Coronary artery (tissue), 2 donors: ENCODE measurements at regions not wholly inside any gene's neighbourhood (a gene's known extent, or its start where the extent isn't known, plus 50 kb on each side); places are given as distances from the start of the nearest gene placed in this dataset.

ENCODE experiments used
- DNase-seq: peaks from one replicate; pipeline ENCODE4 v3.0.0-alpha.2; 2017; ENCODE audit warnings: low spot score
- H3K27ac ChIP-seq, 2 donors: fragments of 200-600 bp; sonication (generic); one replicate each; pipeline ENCODE4 v1.5.1; 2016 to 2019
- H3K4me3 ChIP-seq: fragments of 200-600 bp; sonication (generic); 2 replicates; pipeline ENCODE4 v1.5.1; 2016; ENCODE audit warnings: mild to moderate bottlenecking, moderate library complexity
- CTCF ChIP-seq: fragments of 200-600 bp; sonication (generic); IDR thresholded peaks from one replicate; pipeline ENCODE4 v1.5.1; 2019; ENCODE audit warnings: antibody characterized with exemption

GRCh38 chr9:88784960-88785359 is 206.3 kb upstream of the S1PR3 start:
- TF ChIP-seq CTCF: no peak
- H3K4me3 ChIP-seq: no peak overlapping the region
- DNase-seq: no peak
- H3K27ac ChIP-seq: no peak overlapping the region

DNA sequence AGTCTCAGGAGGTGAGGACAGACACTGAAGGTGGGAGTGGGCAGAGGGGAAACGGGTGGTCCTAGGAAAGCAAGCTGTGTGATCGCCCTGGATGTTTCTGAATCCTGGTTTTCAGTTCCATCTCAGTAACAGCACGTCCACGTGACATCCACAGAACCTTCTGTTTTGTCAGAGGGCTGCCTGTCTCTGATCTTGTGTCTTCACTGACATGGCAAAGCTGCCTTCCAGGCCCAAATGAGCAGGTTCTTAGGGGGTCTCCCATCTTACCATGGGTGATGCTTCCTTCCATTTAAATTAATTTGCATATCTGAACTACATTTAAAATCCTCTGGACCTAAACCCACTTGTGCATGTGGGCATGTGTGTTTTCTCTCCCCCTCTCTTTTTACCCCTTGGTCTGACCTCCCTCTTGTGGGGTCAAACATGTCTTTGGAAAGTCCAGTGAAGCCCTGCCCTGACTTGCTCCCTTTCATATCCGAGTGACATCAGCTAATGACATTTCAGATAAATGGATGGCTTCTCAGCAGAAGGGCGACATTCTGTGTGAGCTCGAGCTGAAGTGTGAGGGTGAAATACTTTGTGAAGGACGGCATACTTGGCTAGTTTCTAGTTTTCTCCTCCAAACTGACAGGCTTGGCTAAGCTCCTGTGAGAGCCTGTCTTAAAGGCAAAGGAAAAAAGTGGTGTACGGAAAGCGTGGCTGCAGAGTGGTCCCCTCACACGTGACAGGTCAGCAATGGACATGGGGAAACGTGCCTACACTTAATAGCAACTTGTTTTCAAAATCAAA is 204.8 kb upstream of the S1PR3 start:
- DNase-seq: no peak
- no peak for TF ChIP-seq CTCF
- Histone ChIP-seq H3K4me3 (peak overlapping the region; percentile 3), H3K27ac (peak overlapping the region in 1 of 2 donors; percentile 47)

DNA sequence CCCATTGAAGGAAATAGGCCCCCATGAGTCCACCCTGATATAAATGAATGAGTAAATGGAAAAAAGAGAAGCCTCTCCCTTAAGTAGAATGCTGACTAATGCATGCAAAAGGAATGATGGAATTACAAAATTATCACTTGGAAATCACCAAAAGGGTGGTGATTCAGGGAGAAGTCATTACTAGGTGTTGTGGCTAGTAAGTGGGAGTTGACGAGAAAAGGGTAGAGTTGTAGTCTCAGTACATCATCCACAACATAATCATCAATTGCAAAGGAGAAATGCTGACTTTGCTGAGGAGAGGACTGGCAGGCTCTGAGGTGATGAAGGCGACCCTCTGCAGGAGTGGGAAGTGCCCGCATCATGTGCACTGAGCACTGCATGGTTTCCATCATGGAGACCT is 201.5 kb upstream of the S1PR3 start:
- TF ChIP-seq CTCF: no peak
- DNase-seq: no peak
- Histone ChIP-seq H3K27ac (no peak overlapping the region), H3K4me3 (no peak overlapping the region)

- no peak for TF ChIP-seq CTCF
- peak overlapping the region; percentile 22 to 81 for H3K27ac ChIP-seq
- H3K4me3 ChIP-seq: no peak overlapping the region
- DNase-seq: no peak
These were observed 200.0 kb upstream of the S1PR3 start for GRCh38 chr9:88791105-88791805.

- H3K27ac ChIP-seq: no peak overlapping the region
- no peak for DNase-seq
- H3K4me3 ChIP-seq: no peak overlapping the region
- TF ChIP-seq CTCF: no peak
These were observed 198.8 kb upstream of the S1PR3 start for GRCh38 chr9:88792502-88792901.

DNA sequence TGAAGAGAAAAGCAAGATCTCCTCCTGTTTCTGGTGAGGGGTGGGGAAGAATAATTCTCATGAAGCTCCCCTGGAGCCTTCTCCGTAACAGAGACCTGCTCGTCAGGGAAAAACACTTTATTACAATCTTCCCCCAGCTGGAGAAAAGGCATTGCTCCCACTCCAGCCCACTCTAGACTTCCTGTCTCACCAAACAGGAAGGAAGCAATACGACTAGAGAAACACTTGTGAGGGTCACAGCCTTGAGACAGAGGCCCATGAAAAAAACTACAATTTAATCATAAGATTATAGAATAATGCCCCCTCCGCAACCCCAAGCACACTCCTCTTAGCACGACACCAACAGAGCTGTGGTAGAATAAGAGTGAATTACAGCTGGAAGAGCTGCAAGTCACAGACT is 197.2 kb upstream of the S1PR3 start:
- no peak overlapping the region for H3K4me3 ChIP-seq
- DNase-seq: peak; percentile 35
- H3K27ac ChIP-seq: no peak overlapping the region
- no peak for TF ChIP-seq CTCF

DNA sequence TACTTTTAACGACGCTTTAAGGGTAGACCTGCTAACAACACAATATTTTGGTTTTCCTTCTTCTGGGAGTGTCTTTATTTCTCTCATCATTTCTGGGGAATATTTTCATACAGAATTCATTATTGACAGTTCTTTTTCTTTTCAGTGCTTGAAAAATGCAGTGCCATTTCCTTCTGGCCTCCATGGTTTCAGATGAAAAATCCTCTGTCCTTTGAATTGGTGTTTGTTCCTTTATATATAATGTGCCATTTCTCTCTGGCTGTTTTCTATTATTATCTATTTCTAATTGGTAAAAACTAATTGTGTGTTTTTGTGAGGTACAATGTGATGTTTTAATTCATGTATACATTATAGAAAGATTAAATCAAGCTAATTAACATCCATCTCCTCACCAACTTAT is 194.3 kb upstream of the S1PR3 start:
- TF ChIP-seq CTCF: no peak
- DNase-seq: no peak

More for the DNA sequence above, 194.3 kb upstream of the S1PR3 start:
- Histone ChIP-seq H3K27ac (no peak overlapping the region), H3K4me3 (no peak overlapping the region)
